NCI-H2196 treated with DMSO at 0.1 percent for 48 hours (cell line): ENCODE measurements at regions not wholly inside any gene's neighbourhood (a gene's known extent, or its start where the extent isn't known, plus 50 kb on each side); places are given as distances from the start of the nearest gene placed in this dataset.
"Not testable (repeated sequence)": the region's sequence is repeated elsewhere in the genome, so short reads cannot be mapped to it uniquely, and the experiment has no call there.

ENCODE experiments used
- DNase-seq: peaks from one replicate; lab custom pipeline; 2025; ENCODE audit not compliant: unreplicated experiment; lab: John Stamatoyannopoulos, UW

- DNase-seq: no peak
These were observed 488.4 kb downstream of the PREX1 start for GRCh38 chr20:48339190-48339985.

- no peak for DNase-seq
These were observed 489.1 kb downstream of the PREX1 start for GRCh38 chr20:48338717-48339116.

- no peak for DNase-seq
These were observed 491.2 kb downstream of the PREX1 start for GRCh38 chr20:48336597-48336996.

GRCh38 chr20:48335308-48336050, 492.3 kb downstream of the PREX1 start:
- peak; percentile 58 for DNase-seq

GRCh38 chr20:48333707-48334106, 494.1 kb downstream of the PREX1 start:
- no peak for DNase-seq

DNA sequence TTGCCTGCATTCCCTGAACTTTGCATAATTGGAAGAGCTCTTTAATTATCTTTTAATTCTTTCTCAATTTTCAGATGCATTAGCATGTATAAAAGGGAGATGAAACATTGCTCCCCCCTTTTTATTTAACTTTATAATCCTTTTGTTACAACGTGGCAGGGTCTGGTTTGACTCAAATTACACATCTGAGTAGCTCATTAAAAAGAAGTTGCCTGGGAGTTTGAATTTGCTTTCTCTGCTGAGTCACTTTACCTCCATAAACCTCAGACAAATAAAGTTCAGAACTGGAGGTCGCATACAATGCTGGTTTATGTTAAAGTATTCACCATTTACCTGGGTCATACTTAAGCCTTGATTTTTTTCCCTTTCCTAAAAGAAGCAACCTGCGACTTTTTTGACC, 495.2 kb downstream of the PREX1 start:
- DNase-seq: no peak

- no peak for DNase-seq
These were observed 496.1 kb downstream of the PREX1 start for GRCh38 chr20:48331518-48332286.

GRCh38 chr20:48329676-48330664, 497.8 kb downstream of the PREX1 start:
- no peak for DNase-seq

GRCh38 chr20:48329031-48329615, 498.7 kb downstream of the PREX1 start:
- no peak for DNase-seq

DNA sequence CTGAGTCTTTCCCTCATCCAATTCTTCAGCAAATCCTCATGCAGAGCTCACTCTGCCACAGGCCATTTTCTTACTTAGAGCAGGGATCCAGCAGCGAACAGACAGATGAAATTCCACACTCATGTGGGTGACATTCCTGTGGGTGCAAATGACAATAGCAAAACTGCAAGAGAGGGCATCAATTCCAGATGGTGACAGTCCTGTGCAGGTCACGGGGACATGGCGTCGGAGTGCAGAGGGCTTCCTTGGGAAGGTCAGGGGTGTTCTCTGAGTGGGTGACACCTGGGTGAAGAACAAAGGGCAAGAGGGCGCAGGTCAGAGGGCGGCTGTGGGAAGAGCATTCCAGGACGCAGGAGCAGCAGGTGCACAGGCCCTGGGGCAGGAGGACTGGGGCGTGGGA, 500.0 kb downstream of the PREX1 start:
- not testable (repeated sequence) for DNase-seq

- DNase-seq: no peak
These were observed 500.9 kb downstream of the PREX1 start for GRCh38 chr20:48326868-48327267.

DNA sequence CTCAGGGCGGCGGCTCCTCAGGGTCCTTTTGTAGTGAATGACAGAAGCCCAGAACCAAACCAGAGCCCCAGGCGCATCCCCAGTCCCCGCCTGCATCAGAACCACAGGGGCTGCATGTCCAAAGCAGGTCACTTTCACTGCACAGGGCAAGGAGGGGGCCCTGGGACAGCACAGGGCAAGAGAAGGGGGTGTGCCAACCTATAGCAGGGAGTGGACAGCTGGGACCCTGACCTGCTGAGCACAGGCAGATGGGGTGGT, 501.4 kb downstream of the PREX1 start:
- no peak for DNase-seq

DNA sequence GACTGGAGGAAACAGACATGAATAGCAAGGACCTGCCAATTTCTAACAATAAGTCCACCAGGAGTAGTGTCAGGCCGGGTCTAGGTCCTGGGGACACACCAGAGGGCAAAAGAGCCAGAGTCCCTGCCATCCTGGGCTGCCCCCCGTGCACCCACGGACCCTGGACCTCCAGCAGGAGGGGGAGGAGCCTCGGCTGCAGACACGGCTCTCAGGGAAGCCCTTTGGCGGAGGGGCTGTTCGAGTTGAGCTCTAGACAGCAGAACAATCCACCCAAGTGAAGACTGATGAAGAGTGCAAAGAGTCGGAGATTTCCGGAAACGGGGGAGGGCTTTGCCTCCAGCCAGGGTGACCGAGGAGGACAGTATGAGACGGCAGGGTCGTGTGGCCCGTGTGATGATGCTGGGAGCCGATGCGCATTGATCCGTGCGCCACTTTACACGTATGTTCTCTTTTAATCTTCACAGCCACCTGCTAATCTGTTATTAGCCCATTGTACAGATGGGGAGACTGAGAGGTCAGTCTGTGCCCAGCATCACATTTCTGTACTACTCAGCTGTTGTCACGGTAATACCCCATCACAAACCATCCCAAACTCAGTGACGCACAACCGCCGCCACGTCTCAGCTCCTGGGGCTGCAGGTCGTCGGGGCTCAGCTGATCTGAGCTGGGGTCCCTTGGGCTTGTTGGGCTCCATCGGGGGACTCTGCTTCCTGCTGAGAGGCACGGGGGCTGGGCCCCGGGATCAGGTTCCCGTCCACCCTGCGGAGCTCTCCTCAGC, 502.0 kb downstream of the PREX1 start:
- no peak for DNase-seq

GRCh38 chr20:48324744-48325143, 503.1 kb downstream of the PREX1 start:
- no peak for DNase-seq

DNA sequence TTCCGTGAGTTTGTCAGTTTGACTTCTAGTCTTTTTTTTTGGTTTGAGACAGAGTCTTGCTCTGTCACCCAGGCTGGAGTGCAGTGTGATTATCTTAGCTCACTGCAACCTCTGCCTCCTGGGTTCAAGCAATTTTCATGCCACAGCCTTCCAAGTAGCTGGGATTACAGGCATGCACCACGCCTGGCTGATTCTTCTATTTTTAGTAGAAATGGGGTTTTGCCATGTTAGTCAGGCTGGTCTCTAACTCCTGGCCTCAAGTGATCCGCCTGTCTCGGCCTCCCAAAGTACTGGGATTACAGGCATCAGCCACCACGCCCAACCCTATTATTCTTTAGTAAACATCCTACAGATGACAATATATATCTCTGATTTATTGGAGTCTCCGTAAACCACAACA, 506.5 kb downstream of the PREX1 start:
- no peak for DNase-seq

- DNase-seq: no peak
These were observed 507.7 kb downstream of the PREX1 start for GRCh38 chr20:48319943-48320584.

DNA sequence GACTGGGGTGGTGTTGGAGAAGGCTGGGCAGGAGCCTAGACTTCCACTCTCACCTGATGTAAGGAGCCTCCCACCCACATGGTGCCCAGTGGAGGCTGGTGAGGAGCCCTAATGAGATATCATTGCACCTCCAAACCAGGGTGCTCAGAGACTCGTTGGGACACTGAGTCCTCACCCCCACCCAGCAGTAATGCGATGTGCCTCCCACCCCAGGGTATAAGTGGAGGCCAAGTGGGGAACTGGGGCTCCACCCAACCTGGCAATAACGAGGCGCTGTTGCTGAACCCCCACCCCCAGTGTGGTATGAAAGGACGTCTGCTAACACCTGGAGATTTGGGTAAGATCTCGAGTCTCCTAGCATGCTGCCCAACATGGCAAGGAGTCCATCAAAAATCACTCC, 510.2 kb downstream of the PREX1 start:
- no peak for DNase-seq

DNA sequence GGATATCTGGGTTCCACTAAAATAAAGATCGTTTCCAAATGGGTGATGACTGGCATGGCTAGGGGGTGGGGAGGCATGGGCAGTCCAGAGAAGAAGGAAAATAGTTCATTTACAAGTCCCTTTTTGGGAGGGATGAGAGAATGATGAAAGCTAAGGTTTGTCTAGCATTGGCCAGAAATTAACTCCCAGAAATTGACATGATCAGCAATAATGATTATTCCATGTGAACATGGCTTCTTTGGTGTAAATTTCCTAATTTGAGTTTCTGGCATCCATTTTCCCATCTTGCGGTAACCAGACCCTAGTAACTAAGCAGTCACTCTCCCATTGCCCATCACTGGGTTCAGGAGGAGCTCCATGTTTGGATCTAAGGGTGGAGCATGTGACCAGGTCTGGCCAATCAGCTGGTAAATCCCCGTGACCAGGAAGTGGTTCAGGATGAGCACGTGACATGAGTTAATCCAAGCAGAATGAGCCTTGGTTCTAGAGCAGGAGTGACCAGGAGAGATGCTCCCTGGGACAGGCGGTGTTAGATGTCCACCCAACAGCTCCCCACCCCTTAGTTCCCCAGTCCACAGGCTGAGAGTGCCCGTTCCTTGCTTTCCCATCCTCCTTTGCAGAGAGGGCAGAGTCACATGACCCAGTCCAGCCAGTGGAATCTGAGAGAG, 512.7 kb downstream of the PREX1 start:
- DNase-seq: no peak

DNA sequence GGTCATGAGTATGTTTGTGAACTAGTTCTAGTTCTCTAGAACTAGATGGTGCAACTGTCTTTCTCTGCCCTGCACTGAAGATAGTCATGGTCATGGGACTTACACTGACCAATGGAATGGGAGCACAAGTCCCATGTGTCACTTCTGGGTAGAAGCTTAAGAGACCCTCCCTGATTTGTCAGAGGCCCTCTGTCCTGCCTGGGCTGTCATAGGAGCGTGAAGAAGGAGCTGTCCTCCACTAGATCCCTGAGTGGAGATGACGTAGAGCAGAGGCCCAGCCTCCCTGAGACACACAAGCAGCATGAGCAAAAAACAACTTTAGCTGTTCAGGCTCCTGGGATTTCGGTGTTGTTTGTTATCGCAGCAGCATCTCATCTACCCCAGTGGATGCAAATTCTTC, 514.5 kb downstream of the PREX1 start:
- no peak for DNase-seq
